Stimulated activated naive CD8-positive, alpha-beta T cell treated with anti-CD3 and anti-CD28 coated beads, Interleukin-15, amount 100 ng/mL, for 72 hours (primary cell): ENCODE measurements at regions not wholly inside any gene's neighbourhood (a gene's known extent, or its start where the extent isn't known, plus 50 kb on each side); places are given as distances from the start of the nearest gene placed in this dataset.
A peak's percentile ranks its signal among the peaks of the same experiment; 100 is the strongest.
"Not testable (repeated sequence)": the region's sequence is repeated elsewhere in the genome, so short reads cannot be mapped to it uniquely, and the experiment has no call there.

Experiments used
- ATAC-seq: fragments of 150-1000 bp; cut with Tn5 transposase; 2 replicates; pipeline ENCODE4 v1.10.0; 2021; ENCODE audit warnings: mild to moderate bottlenecking, moderate library complexity
- DNase-seq, 2 donors: peaks; one replicate each; pipeline ENCODE4 v3.0.0; 2021 to 2022
- H3K27ac Mint-ChIP-seq, 2 donors: one replicate each; pipeline ENCODE4 v1.8.0; 2022; ENCODE audit warnings: mild to moderate bottlenecking in 2 of 2, mixed read lengths in 2 of 2, moderate library complexity in 2 of 2
- H3K27me3 Mint-ChIP-seq: one replicate; pipeline ENCODE4 v1.8.0; 2022; ENCODE audit warnings: mixed read lengths
- H3K4me1 Mint-ChIP-seq: one replicate; pipeline ENCODE4 v1.8.0; 2022; ENCODE audit warnings: mild to moderate bottlenecking, mixed read lengths
- H3K4me3 Mint-ChIP-seq, 2 donors: one replicate each; pipeline ENCODE4 v1.8.0; 2022; ENCODE audit warnings: mild to moderate bottlenecking in 2 of 2, mixed read lengths in 2 of 2, moderate library complexity in 1 of 2
- H3K9me3 Mint-ChIP-seq, 2 donors: one replicate each; pipeline ENCODE4 v1.8.0; 2022; ENCODE audit warnings: mixed read lengths in 2 of 2

GRCh38 chr6:119713903-119714302 is 364.3 kb upstream of the MAN1A1 start:
- Mint-ChIP-seq H3K4me1 (no peaks in the 10 kb centered on the region), H3K27me3 (no peaks in the 10 kb centered on the region)
- ATAC-seq, result no peak

GRCh38 chr6:119686644-119687043 is 337.1 kb upstream of the MAN1A1 start:
- ATAC-seq (no peak), DNase-seq (no peak)
- Mint-ChIP-seq H3K27me3 (peaks cover 11% of the 10 kb centered on the region), H3K27ac (no peak overlapping the region), H3K4me1 (no peaks in the 10 kb centered on the region), H3K9me3 (peaks cover 0 to 7% of the 10 kb centered on the region in 2 donors), H3K4me3 (no peak overlapping the region)

More at GRCh38 chr6:119713903-119714302, 364.3 kb upstream of the MAN1A1 start:
- no peak for DNase-seq
- Mint-ChIP-seq H3K9me3 (no peaks in the 10 kb centered on the region), H3K4me3 (no peak overlapping the region), H3K27ac (no peak overlapping the region)

GRCh38 chr6:119686240-119686639 is 336.7 kb upstream of the MAN1A1 start:
- DNase-seq (no peak), ATAC-seq (no peak)
- no peak overlapping the region for H3K4me3 Mint-ChIP-seq
- no peak overlapping the region for H3K27ac Mint-ChIP-seq
- peaks cover 11% of the 10 kb centered on the region for H3K27me3 Mint-ChIP-seq
- H3K9me3 Mint-ChIP-seq, result peaks cover 0 to 7% of the 10 kb centered on the region in 2 donors
- H3K4me1 Mint-ChIP-seq, result no peaks in the 10 kb centered on the region

- Mint-ChIP-seq H3K4me3 (no peak overlapping the region), H3K27ac (no peak overlapping the region)
- ATAC-seq, result no peak
Measured at GRCh38 chr6:119683671-119684070, 334.1 kb upstream of the MAN1A1 start.

GRCh38 chr6:119683031-119683430 is 333.5 kb upstream of the MAN1A1 start:
- H3K27me3 Mint-ChIP-seq, result peaks cover 11% of the 10 kb centered on the region
- H3K4me1 Mint-ChIP-seq, result no peaks in the 10 kb centered on the region
- no peak for DNase-seq
- H3K9me3 Mint-ChIP-seq, result no peaks in the 10 kb centered on the region
- H3K4me3 Mint-ChIP-seq, result no peak overlapping the region
- no peak for ATAC-seq
- H3K27ac Mint-ChIP-seq, result no peak overlapping the region

More at GRCh38 chr6:119683671-119684070, 334.1 kb upstream of the MAN1A1 start:
- Mint-ChIP-seq H3K4me1 (no peaks in the 10 kb centered on the region), H3K27me3 (peaks cover 11% of the 10 kb centered on the region), H3K9me3 (no peaks in the 10 kb centered on the region)
- DNase-seq, result no peak

- DNase-seq, result no peak
- Mint-ChIP-seq H3K4me1 (no peaks in the 10 kb centered on the region), H3K27ac (no peak overlapping the region), H3K27me3 (peaks cover 9% of the 10 kb centered on the region), H3K4me3 (no peak overlapping the region), H3K9me3 (no peaks in the 10 kb centered on the region)
- no peak for ATAC-seq
Measured at GRCh38 chr6:119678961-119679360, 329.4 kb upstream of the MAN1A1 start.

GRCh38 chr6:119677384-119677783 is 327.8 kb upstream of the MAN1A1 start:
- Mint-ChIP-seq H3K4me3 (no peak overlapping the region), H3K4me1 (no peaks in the 10 kb centered on the region), H3K27ac (peak overlapping the region in 1 of 2 donors; percentile 55), H3K27me3 (peaks cover 9% of the 10 kb centered on the region), H3K9me3 (no peaks in the 10 kb centered on the region)
- ATAC-seq (no peak), DNase-seq (no peak)

- H3K27me3 Mint-ChIP-seq, result peaks cover 9% of the 10 kb centered on the region
- ATAC-seq (no peak), DNase-seq (no peak)
- peak overlapping the region in 1 of 2 donors; percentile 35 for H3K27ac Mint-ChIP-seq
- no peaks in the 10 kb centered on the region for H3K4me1 Mint-ChIP-seq
- no peak overlapping the region for H3K4me3 Mint-ChIP-seq
- H3K9me3 Mint-ChIP-seq, result no peaks in the 10 kb centered on the region
Measured at GRCh38 chr6:119676961-119677360, 327.4 kb upstream of the MAN1A1 start.

- DNase-seq (no peak), ATAC-seq (no peak)
- no peak overlapping the region for H3K4me3 Mint-ChIP-seq
- H3K4me1 Mint-ChIP-seq, result no peaks in the 10 kb centered on the region
- H3K27me3 Mint-ChIP-seq, result peaks cover 9% of the 10 kb centered on the region
- H3K27ac Mint-ChIP-seq, result no peak overlapping the region
- H3K9me3 Mint-ChIP-seq, result no peaks in the 10 kb centered on the region
Measured at GRCh38 chr6:119676230-119676629, 326.7 kb upstream of the MAN1A1 start.

GRCh38 chr6:119673741-119674140 is 324.2 kb upstream of the MAN1A1 start:
- ATAC-seq (no peak), DNase-seq (no peak)
- peaks cover 6% of the 10 kb centered on the region for H3K4me1 Mint-ChIP-seq
- H3K9me3 Mint-ChIP-seq, result no peaks in the 10 kb centered on the region
- H3K4me3 Mint-ChIP-seq, result no peak overlapping the region
- H3K27ac Mint-ChIP-seq, result no peak overlapping the region
- H3K27me3 Mint-ChIP-seq, result peaks cover 9% of the 10 kb centered on the region

- H3K4me3 Mint-ChIP-seq, result no peak overlapping the region
- no peaks in the 10 kb centered on the region for H3K9me3 Mint-ChIP-seq
- no peak overlapping the region for H3K27ac Mint-ChIP-seq
- peaks cover 9% of the 10 kb centered on the region for H3K27me3 Mint-ChIP-seq
- peaks cover 6% of the 10 kb centered on the region for H3K4me1 Mint-ChIP-seq
- DNase-seq, result no peak
- ATAC-seq, result no peak
Measured at GRCh38 chr6:119672725-119673124, 323.2 kb upstream of the MAN1A1 start.

GRCh38 chr6:119671105-119671504 is 321.5 kb upstream of the MAN1A1 start:
- no peak for ATAC-seq
- Mint-ChIP-seq H3K4me3 (no peak overlapping the region), H3K9me3 (peaks cover 0 to 7% of the 10 kb centered on the region in 2 donors)

GRCh38 chr6:119669221-119669620 is 319.7 kb upstream of the MAN1A1 start:
- peak; percentile 52 for ATAC-seq
- DNase-seq, result no peak
- Mint-ChIP-seq H3K27ac (no peak overlapping the region), H3K27me3 (no peaks in the 10 kb centered on the region), H3K4me1 (peaks cover 6% of the 10 kb centered on the region), H3K4me3 (no peak overlapping the region), H3K9me3 (peaks cover 0 to 12% of the 10 kb centered on the region in 2 donors)

More at GRCh38 chr6:119671105-119671504, 321.5 kb upstream of the MAN1A1 start:
- H3K27me3 Mint-ChIP-seq, result peaks cover 9% of the 10 kb centered on the region
- H3K4me1 Mint-ChIP-seq, result peaks cover 6% of the 10 kb centered on the region
- no peak overlapping the region for H3K27ac Mint-ChIP-seq
- DNase-seq, result no peak

GRCh38 chr6:119665432-119665831 is 315.9 kb upstream of the MAN1A1 start:
- ATAC-seq, H3K4me1 Mint-ChIP-seq, H3K27me3 Mint-ChIP-seq: not testable (repeated sequence)

GRCh38 chr6:119661628-119662027 is 312.1 kb upstream of the MAN1A1 start:
- Mint-ChIP-seq H3K27ac (no peak overlapping the region), H3K27me3 (no peaks in the 10 kb centered on the region), H3K4me3 (no peak overlapping the region), H3K9me3 (peaks cover 0 to 10% of the 10 kb centered on the region in 2 donors), H3K4me1 (no peaks in the 10 kb centered on the region)
- ATAC-seq (no peak), DNase-seq (no peak)

More at GRCh38 chr6:119665432-119665831, 315.9 kb upstream of the MAN1A1 start:
- H3K4me3 Mint-ChIP-seq, H3K27ac Mint-ChIP-seq, DNase-seq: not testable (repeated sequence)
- H3K9me3 Mint-ChIP-seq, result peaks cover 0 to 12% of the 10 kb centered on the region in 2 donors

GRCh38 chr6:119661078-119661477 is 311.5 kb upstream of the MAN1A1 start:
- no peak overlapping the region for H3K4me3 Mint-ChIP-seq
- peaks cover 0 to 5% of the 10 kb centered on the region in 2 donors for H3K9me3 Mint-ChIP-seq
- H3K27ac Mint-ChIP-seq, result no peak overlapping the region
- no peaks in the 10 kb centered on the region for H3K4me1 Mint-ChIP-seq
- ATAC-seq (no peak), DNase-seq (no peak)
- H3K27me3 Mint-ChIP-seq, result no peaks in the 10 kb centered on the region

GRCh38 chr6:119658917-119659316 is 309.4 kb upstream of the MAN1A1 start:
- H3K27me3 Mint-ChIP-seq, result no peaks in the 10 kb centered on the region
- H3K27ac Mint-ChIP-seq, result no peak overlapping the region
- ATAC-seq (no peak), DNase-seq (no peak)
- no peak overlapping the region for H3K4me3 Mint-ChIP-seq
- no peaks in the 10 kb centered on the region for H3K9me3 Mint-ChIP-seq
- no peaks in the 10 kb centered on the region for H3K4me1 Mint-ChIP-seq
